Osteocyte (in vitro differentiated cells): ENCODE measurements at regions not wholly inside any gene's neighbourhood (a gene's known extent, or its start where the extent isn't known, plus 50 kb on each side); places are given as distances from the start of the nearest gene placed in this dataset.
"Not testable (repeated sequence)": the region's sequence is repeated elsewhere in the genome, so short reads cannot be mapped to it uniquely, and the experiment has no call there.

Experiments
- DNase-seq: peaks from one replicate; pipeline ENCODE4 v3.0.0; 2021; ENCODE audit warnings: mixed read lengths; ENCODE audit not compliant: unreplicated experiment; ENCODE audit errors: extremely low spot score
- H3K27ac Mint-ChIP-seq: one replicate; pipeline ENCODE4 v1.8.0; 2021; ENCODE audit warnings: mild to moderate bottlenecking, mixed read lengths; ENCODE audit not compliant: unreplicated experiment
- H3K27me3 Mint-ChIP-seq: one replicate; pipeline ENCODE4 v1.8.0; 2021; ENCODE audit warnings: mixed read lengths; ENCODE audit not compliant: unreplicated experiment
- H3K36me3 Mint-ChIP-seq: one replicate; pipeline ENCODE4 v1.8.0; 2021; ENCODE audit warnings: mixed read lengths; ENCODE audit not compliant: unreplicated experiment
- H3K4me1 Mint-ChIP-seq: one replicate; pipeline ENCODE4 v1.8.0; 2021; ENCODE audit warnings: mixed read lengths; ENCODE audit not compliant: unreplicated experiment
- H3K4me3 Mint-ChIP-seq: one replicate; pipeline ENCODE4 v1.8.0; 2021; ENCODE audit warnings: mild to moderate bottlenecking, moderate library complexity, mixed read lengths; ENCODE audit not compliant: unreplicated experiment
- H3K9me3 Mint-ChIP-seq: one replicate; pipeline ENCODE4 v1.8.0; 2021; ENCODE audit warnings: mixed read lengths; ENCODE audit not compliant: unreplicated experiment
- CTCF ChIP-seq: fragments of 200-600 bp; sonication (generic); IDR thresholded peaks from 2 replicates; pipeline ENCODE4 v1.5.0; 2021; ENCODE audit warnings: antibody characterized with exemption, mild to moderate bottlenecking, moderate library complexity

- H3K9me3 Mint-ChIP-seq, result no peaks in the 10 kb centered on the region
- no peak overlapping the region for H3K4me3 Mint-ChIP-seq
- no peak for TF ChIP-seq CTCF
- no peaks in the 10 kb centered on the region for H3K36me3 Mint-ChIP-seq
- no peaks in the 10 kb centered on the region for H3K4me1 Mint-ChIP-seq
- no peak overlapping the region for H3K27ac Mint-ChIP-seq
- DNase-seq, result no peak
- H3K27me3 Mint-ChIP-seq, result peaks cover 55% of the 10 kb centered on the region
Observed at GRCh38 chr11:45739866-45740265, 65.1 kb upstream of the SLC35C1 start.

GRCh38 chr11:45739071-45739470 is 65.9 kb upstream of the SLC35C1 start:
- H3K9me3 Mint-ChIP-seq, H3K27ac Mint-ChIP-seq, H3K36me3 Mint-ChIP-seq, DNase-seq, H3K4me3 Mint-ChIP-seq, H3K4me1 Mint-ChIP-seq: not testable (repeated sequence)
- peaks cover 53% of the 10 kb centered on the region for H3K27me3 Mint-ChIP-seq

GRCh38 chr11:45738194-45738593 is 66.8 kb upstream of the SLC35C1 start:
- H3K36me3 Mint-ChIP-seq, H3K4me3 Mint-ChIP-seq, H3K4me1 Mint-ChIP-seq, H3K27ac Mint-ChIP-seq, H3K9me3 Mint-ChIP-seq, DNase-seq: not testable (repeated sequence)
- peaks cover 51% of the 10 kb centered on the region for H3K27me3 Mint-ChIP-seq

GRCh38 chr11:45737056-45737455 is 67.9 kb upstream of the SLC35C1 start:
- H3K36me3 Mint-ChIP-seq, result no peaks in the 10 kb centered on the region
- TF ChIP-seq CTCF, result no peak
- no peak overlapping the region for H3K27ac Mint-ChIP-seq
- H3K4me1 Mint-ChIP-seq, result no peaks in the 10 kb centered on the region
- no peak for DNase-seq
- no peak overlapping the region for H3K4me3 Mint-ChIP-seq
- no peaks in the 10 kb centered on the region for H3K9me3 Mint-ChIP-seq
- H3K27me3 Mint-ChIP-seq, result peaks cover 41% of the 10 kb centered on the region

GRCh38 chr11:45736424-45736823 is 68.5 kb upstream of the SLC35C1 start:
- H3K27ac Mint-ChIP-seq, result no peak overlapping the region
- no peak for DNase-seq

GRCh38 chr11:45733176-45733575 is 67.8 kb upstream of the CHST1 start:
- no peaks in the 10 kb centered on the region for H3K4me1 Mint-ChIP-seq
- no peak for TF ChIP-seq CTCF
- H3K27ac Mint-ChIP-seq, result no peak overlapping the region
- H3K4me3 Mint-ChIP-seq, result no peak overlapping the region
- no peak for DNase-seq
- no peaks in the 10 kb centered on the region for H3K9me3 Mint-ChIP-seq
- peaks cover 30% of the 10 kb centered on the region for H3K27me3 Mint-ChIP-seq
- no peaks in the 10 kb centered on the region for H3K36me3 Mint-ChIP-seq

More at GRCh38 chr11:45736424-45736823, 68.5 kb upstream of the SLC35C1 start:
- no peak for TF ChIP-seq CTCF
- H3K27me3 Mint-ChIP-seq, result peaks cover 36% of the 10 kb centered on the region
- no peaks in the 10 kb centered on the region for H3K36me3 Mint-ChIP-seq
- H3K4me1 Mint-ChIP-seq, result no peaks in the 10 kb centered on the region
- no peak overlapping the region for H3K4me3 Mint-ChIP-seq
- no peaks in the 10 kb centered on the region for H3K9me3 Mint-ChIP-seq
